Ishikawa (cell line): ENCODE measurements at regions not wholly inside any gene's neighbourhood (a gene's known extent, or its start where the extent isn't known, plus 50 kb on each side); places are given as distances from the start of the nearest gene placed in this dataset.

Source experiments
- CEBPB ChIP-seq: IDR thresholded peaks from 2 replicates; pipeline ENCODE4 v1.6.1; 2012
- CREB1 ChIP-seq: IDR thresholded peaks from 2 replicates; pipeline ENCODE4 v1.6.1; 2012; ENCODE audit warnings: low read depth
- EGR1 ChIP-seq: IDR thresholded peaks from 2 replicates; pipeline ENCODE4 v1.6.1; 2012
- EP300 ChIP-seq: IDR thresholded peaks from 2 replicates; pipeline ENCODE4 v1.6.1; 2012; ENCODE audit warnings: borderline replicate concordance
- FOXM1 ChIP-seq: IDR thresholded peaks from 2 replicates; pipeline ENCODE4 v1.6.1; 2012; ENCODE audit warnings: low read depth, borderline replicate concordance
- NFIC ChIP-seq: IDR thresholded peaks from 2 replicates; pipeline ENCODE4 v1.6.1; 2012
- RAD21 ChIP-seq: IDR thresholded peaks from 2 replicates; pipeline ENCODE4 v1.6.1; 2012; ENCODE audit warnings: low read depth
- TAF1 ChIP-seq: IDR thresholded peaks from 2 replicates; pipeline ENCODE4 v1.6.1; 2012; ENCODE audit warnings: low read depth, mild to moderate bottlenecking
- TCF12 ChIP-seq: IDR thresholded peaks from 2 replicates; pipeline ENCODE4 v1.6.1; 2012; ENCODE audit warnings: low read depth
- TEAD4 ChIP-seq: IDR thresholded peaks from 2 replicates; pipeline ENCODE4 v1.6.1; 2012
- USF1 ChIP-seq: IDR thresholded peaks from 2 replicates; pipeline ENCODE4 v1.6.1; 2012
- YY1 ChIP-seq: IDR thresholded peaks from 2 replicates; pipeline ENCODE4 v1.6.1; 2012; ENCODE audit warnings: low read depth
- ZBTB7A ChIP-seq: IDR thresholded peaks from 2 replicates; pipeline ENCODE4 v1.6.1; 2012; ENCODE audit warnings: low read depth
- TF ChIP-seq, protein P1 (sequence below): IDR thresholded peaks from 2 replicates; pipeline ENCODE4 v1.6.1; 2012; ENCODE audit warnings: low read depth, mild to moderate bottlenecking
- TF ChIP-seq, protein P2 (sequence below): IDR thresholded peaks from 2 replicates; pipeline ENCODE4 v1.6.1; 2012

DNA sequence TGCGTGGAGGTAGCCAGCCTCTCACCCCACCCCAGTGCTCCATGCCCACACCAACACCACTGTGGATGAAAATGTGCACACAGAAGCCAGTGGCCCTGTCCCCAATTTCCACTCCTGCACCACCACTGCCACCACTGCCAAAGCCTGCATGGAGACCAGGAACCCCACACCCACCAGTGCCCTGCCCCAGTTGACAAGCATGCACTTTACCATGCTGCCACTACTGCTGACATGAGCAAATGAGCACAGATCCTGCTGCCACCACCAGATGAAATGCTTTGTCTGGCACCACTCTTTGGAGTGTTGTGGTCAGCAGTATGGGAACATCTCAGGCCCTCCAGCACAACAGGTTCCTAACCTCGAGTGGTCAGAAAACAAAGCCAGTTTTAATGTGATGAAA lies 104.1 kb downstream of the ATXN7L3B start:
- TF ChIP-seq, protein P1, sequence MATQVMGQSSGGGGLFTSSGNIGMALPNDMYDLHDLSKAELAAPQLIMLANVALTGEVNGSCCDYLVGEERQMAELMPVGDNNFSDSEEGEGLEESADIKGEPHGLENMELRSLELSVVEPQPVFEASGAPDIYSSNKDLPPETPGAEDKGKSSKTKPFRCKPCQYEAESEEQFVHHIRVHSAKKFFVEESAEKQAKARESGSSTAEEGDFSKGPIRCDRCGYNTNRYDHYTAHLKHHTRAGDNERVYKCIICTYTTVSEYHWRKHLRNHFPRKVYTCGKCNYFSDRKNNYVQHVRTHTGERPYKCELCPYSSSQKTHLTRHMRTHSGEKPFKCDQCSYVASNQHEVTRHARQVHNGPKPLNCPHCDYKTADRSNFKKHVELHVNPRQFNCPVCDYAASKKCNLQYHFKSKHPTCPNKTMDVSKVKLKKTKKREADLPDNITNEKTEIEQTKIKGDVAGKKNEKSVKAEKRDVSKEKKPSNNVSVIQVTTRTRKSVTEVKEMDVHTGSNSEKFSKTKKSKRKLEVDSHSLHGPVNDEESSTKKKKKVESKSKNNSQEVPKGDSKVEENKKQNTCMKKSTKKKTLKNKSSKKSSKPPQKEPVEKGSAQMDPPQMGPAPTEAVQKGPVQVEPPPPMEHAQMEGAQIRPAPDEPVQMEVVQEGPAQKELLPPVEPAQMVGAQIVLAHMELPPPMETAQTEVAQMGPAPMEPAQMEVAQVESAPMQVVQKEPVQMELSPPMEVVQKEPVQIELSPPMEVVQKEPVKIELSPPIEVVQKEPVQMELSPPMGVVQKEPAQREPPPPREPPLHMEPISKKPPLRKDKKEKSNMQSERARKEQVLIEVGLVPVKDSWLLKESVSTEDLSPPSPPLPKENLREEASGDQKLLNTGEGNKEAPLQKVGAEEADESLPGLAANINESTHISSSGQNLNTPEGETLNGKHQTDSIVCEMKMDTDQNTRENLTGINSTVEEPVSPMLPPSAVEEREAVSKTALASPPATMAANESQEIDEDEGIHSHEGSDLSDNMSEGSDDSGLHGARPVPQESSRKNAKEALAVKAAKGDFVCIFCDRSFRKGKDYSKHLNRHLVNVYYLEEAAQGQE = no peak
- TF ChIP-seq RAD21 (no peak), CREB1 (no peak), TAF1 (no peak), EP300 (no peak), NFIC (no peak), TEAD4 (no peak), ZBTB7A (no peak), TCF12 (no peak), USF1 (no peak), FOXM1 (no peak)
- TF ChIP-seq, protein P2, sequence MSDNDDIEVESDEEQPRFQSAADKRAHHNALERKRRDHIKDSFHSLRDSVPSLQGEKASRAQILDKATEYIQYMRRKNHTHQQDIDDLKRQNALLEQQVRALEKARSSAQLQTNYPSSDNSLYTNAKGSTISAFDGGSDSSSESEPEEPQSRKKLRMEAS = no peak

DNA sequence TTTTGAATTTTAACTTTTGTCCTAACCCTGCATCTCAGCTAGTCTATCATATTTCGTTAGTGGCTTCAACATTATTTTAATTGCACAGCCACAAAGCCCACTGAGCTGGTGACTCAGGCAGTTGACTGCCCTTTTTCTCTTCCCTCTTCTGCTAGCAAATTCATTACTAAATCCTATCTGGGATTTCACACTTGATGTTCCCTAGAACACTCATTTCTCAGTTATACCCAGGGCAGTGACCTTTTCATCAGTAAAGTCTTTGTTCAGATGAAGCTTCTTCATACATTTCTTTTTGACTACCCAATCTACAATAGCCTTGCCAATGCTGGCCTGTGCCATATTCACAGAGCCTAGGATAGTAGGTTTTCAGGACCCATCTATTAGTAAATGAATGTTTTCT lies 107.0 kb downstream of the ATXN7L3B start:
- TF ChIP-seq RAD21 = no peak
- TF ChIP-seq TAF1 = no peak
- TF ChIP-seq CEBPB = no peak
- TF ChIP-seq NFIC = no peak

GRCh38 chr12:74646831-74647230 lies 109.2 kb downstream of the ATXN7L3B start:
- TF ChIP-seq USF1 = no peak
- TF ChIP-seq RAD21 = peak; percentile 63

DNA sequence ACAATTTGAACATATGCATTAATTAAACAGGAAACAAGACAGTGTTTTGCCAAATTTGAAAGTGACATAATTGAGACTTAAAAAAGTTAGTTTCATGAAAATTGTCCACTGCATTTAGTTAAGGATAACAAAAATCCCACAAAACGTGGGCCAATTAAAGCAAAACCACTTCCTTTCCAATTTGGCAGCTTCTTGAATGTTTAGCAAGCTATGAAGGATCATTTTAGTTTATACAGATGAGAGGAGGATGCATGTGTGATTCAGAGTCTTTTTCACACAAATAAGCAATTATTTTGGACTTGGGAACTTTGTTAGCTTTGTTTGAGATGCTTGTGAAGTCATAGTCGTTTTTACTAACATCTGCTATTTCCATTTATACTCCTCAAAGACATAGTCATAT lies 109.6 kb downstream of the ATXN7L3B start:
- TF ChIP-seq, protein P1 = no peak
- TF ChIP-seq USF1 (no peak), EP300 (no peak), TEAD4 (no peak), CREB1 (no peak), NFIC (no peak), EGR1 (no peak), TCF12 (no peak)
- TF ChIP-seq, protein P2 = no peak

GRCh38 chr12:74656251-74656650 lies 118.6 kb downstream of the ATXN7L3B start:
- TF ChIP-seq TAF1 (no peak), EP300 (no peak), FOXM1 (no peak), USF1 (no peak), CREB1 (no peak), RAD21 (no peak), YY1 (no peak), CEBPB (no peak), ZBTB7A (no peak), TCF12 (no peak), EGR1 (no peak), TEAD4 (no peak), NFIC (no peak)
- TF ChIP-seq, protein P1 = no peak
